Activated CD4-positive, alpha-beta memory T cell treated with anti-CD3 and anti-CD28 coated beads for 36 hours (primary cell): ENCODE measurements at regions not wholly inside any gene's neighbourhood (a gene's known extent, or its start where the extent isn't known, plus 50 kb on each side); places are given as distances from the start of the nearest gene placed in this dataset.

Source experiments
- CTCF ChIA-PET: fragments of 350-600 bp; sonication (Branson Sonifier 250); formaldehyde crosslinking; loops from one replicate; lab custom pipeline; 2021; ENCODE audit warnings: antibody characterized with exemption, inconsistent platforms; lab: Charles Lee
- POLR2A ChIA-PET: fragments of 350-600 bp; sonication (Branson Sonifier 250); formaldehyde crosslinking; loops from one replicate; lab custom pipeline; 2021; ENCODE audit warnings: antibody characterized with exemption; lab: Charles Lee
- DNase-seq: peaks from one replicate; pipeline ENCODE4 v3.0.0-alpha.2; 2020
- H3K27ac Mint-ChIP-seq: one replicate; pipeline ENCODE4 v1.8.0; 2021; ENCODE audit warnings: mixed read lengths
- H3K27me3 Mint-ChIP-seq: one replicate; pipeline ENCODE4 v1.8.0; 2021; ENCODE audit warnings: mixed read lengths
- H3K36me3 Mint-ChIP-seq: one replicate; pipeline ENCODE4 v1.8.0; 2021; ENCODE audit warnings: mixed read lengths
- H3K4me1 Mint-ChIP-seq: one replicate; pipeline ENCODE4 v1.8.0; 2021; ENCODE audit warnings: low read depth, mixed read lengths
- H3K4me3 Mint-ChIP-seq: one replicate; pipeline ENCODE4 v1.8.0; 2021; ENCODE audit warnings: mild to moderate bottlenecking, mixed read lengths
- H3K9me3 Mint-ChIP-seq: one replicate; pipeline ENCODE4 v1.8.0; 2021; ENCODE audit warnings: mixed read lengths
- intact Hi-C: fragments of 100-400 bp; cut with micrococcal nuclease; formaldehyde crosslinking; loops from one replicate; pipeline ENCODE4 v1.15.1; 2023

DNA sequence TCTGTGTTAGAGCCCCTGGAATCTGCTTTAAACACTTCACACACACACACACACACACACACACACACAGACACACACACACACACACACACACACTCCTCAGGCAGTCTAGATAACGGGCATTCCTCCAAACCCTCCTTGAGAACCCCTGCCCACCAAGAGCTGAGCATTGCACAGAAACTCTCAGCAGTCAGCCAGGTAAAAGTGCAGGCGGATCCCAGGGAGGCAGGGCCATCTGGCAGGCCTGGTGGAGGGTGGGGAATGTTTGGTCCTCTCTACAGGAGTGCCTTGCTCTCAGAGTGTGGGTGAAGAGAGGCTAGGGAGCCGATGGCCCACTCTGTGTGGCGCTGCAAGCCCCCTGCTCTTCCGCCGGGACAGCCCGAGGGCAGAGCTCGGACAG lies 190.2 kb downstream of the BUD13 start:
- CTCF ChIA-PET: no interaction called here
- Mint-ChIP-seq H3K4me3 (no peak overlapping the region), H3K27ac (no peak overlapping the region), H3K27me3 (peaks cover 50% of the 10 kb centered on the region), H3K36me3 (no peaks in the 10 kb centered on the region), H3K4me1 (peaks cover 3% of the 10 kb centered on the region), H3K9me3 (no peaks in the 10 kb centered on the region)
- DNase-seq: no peak
- POLR2A ChIA-PET: no interaction called here
- intact Hi-C loops: no loop called here

DNA sequence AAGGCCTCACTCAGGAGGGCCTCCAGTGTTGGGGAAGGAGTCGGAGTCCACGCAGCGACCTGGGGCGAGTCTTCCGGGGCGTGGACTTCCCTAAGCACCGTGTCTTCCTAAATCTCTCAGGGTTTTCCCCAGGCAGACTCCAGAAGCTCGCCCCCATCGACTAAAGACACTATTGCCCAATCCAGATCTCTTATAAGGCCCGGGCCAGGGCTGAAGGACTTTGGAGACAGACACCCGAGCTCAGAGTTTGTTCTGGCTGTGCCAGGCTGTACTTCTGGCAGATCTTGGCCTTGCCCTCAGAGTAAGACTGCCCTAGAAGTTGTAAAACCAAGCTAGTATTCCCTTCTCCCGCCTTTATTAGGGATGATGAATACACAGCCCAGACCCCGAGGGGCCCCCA lies 191.4 kb downstream of the BUD13 start:
- Mint-ChIP-seq H3K27me3 (peaks cover 55% of the 10 kb centered on the region), H3K9me3 (no peaks in the 10 kb centered on the region), H3K36me3 (no peaks in the 10 kb centered on the region), H3K27ac (no peak overlapping the region), H3K4me1 (peaks cover 3% of the 10 kb centered on the region), H3K4me3 (no peak overlapping the region)
- DNase-seq: no peak
- ChIA-PET POLR2A (no interaction called here), CTCF (no interaction called here)
- intact Hi-C loops: no loop called here

DNA sequence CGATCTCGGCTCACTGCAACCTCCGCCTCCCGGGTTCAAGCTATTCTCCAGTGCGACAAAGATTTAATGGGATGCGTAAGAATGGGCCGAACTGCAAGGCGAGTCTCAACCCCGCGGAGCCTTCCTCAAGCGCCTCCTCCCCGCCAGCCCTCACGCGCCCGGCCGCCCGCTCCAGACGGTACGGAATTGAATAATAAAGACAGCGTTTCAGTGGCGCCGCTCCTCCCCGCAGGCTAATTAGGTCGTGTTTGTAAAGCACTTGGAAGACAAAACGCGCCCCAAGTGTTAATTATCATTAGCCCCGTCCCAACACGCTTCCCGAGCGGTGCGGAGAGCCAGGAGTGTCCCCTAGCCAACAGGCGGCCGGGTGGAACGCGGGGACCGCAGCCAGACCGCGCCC lies 192.0 kb downstream of the BUD13 start:
- Mint-ChIP-seq H3K27ac (no peak overlapping the region), H3K4me1 (peaks cover 3% of the 10 kb centered on the region), H3K9me3 (no peaks in the 10 kb centered on the region), H3K27me3 (peaks cover 55% of the 10 kb centered on the region), H3K36me3 (no peaks in the 10 kb centered on the region), H3K4me3 (no peak overlapping the region)
- ChIA-PET POLR2A (no interaction called here), CTCF (no interaction called here)
- intact Hi-C loops: no loop called here
- DNase-seq: no peak

DNA sequence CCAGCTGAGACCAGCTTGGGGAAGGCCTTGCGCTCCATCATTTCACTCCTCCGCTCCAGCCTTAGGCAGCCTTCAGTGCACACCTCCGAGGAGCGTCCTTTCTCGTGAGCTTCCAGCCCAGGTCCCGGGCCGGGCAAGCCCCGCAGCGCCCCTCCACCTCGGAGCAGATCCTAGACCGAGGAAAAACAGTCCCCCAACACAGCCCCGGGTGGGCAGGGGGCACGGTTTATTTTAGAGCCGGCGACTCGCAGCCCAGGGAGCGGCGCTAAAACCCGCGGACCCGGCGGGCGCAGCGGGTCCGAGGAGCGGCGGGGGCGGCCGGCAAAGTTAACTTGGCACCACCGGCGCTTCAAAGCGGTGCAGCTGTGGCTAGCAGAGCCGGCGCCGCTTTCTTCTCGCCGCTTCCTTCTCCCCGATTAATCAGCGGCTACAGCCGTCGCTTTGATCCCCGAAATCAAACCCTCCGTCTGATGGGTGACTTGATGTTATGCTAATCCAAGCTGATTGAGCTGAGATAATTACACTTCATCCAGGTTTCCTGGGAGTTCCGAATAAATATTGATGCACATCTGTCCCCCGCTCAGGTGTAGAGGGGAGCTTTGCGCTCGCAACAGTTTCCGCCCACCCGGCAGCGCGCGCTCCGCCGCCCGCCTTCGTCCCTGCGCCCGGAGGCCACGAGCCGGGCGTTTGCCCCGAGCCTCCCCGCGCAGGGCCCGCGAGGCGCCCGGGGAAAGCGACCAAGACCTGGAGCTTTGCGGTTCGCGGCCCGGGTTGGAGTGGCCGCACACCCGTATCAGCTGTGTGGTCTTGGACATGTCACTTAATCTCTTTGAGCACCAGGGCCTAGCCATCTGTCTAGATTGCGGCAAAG lies 192.7 kb downstream of the BUD13 start:
- CTCF ChIA-PET: no interaction called here
- no peak for DNase-seq
- no peak overlapping the region for H3K4me3 Mint-ChIP-seq
- peaks cover 3% of the 10 kb centered on the region for H3K4me1 Mint-ChIP-seq
- H3K36me3 Mint-ChIP-seq: no peaks in the 10 kb centered on the region
- no peak overlapping the region for H3K27ac Mint-ChIP-seq
- POLR2A ChIA-PET: no interaction called here
- no peaks in the 10 kb centered on the region for H3K9me3 Mint-ChIP-seq
- peaks cover 55% of the 10 kb centered on the region for H3K27me3 Mint-ChIP-seq
- intact Hi-C loops: no loop called here

DNA sequence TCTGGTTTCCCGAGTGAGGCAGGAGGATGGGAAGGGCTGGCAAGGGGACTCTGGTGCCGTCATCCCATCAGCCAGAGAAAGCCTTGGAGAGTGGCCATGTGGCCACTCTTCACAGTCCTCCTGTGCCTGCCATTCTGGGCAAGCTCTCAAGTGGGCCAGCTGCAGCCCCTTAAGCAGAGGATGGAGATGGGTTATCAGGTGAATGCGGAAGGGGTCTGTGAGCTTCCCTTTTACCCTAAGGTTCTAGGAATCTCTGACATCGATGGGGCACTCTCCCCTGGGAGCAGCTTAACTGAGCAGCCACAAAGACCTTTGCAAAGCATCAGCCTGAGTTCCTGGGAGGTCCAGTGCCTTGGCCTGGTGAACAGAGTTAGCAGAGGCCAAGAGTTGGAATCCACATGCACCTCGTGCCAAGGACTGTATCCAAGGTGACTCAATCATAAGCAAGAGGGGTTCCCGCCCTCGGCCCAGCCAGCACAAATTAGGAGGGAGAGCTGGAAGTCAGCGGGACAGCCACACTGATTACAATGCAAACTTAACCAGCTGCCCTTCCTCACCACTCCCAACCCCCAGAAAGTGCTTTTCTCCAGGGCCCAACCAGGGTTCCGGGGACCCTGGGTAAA lies 193.6 kb downstream of the BUD13 start:
- ChIA-PET CTCF (no interaction called here), POLR2A (no interaction called here)
- Mint-ChIP-seq H3K36me3 (no peaks in the 10 kb centered on the region), H3K27me3 (peaks cover 49% of the 10 kb centered on the region), H3K4me1 (peaks cover 3% of the 10 kb centered on the region), H3K4me3 (no peak overlapping the region), H3K9me3 (no peaks in the 10 kb centered on the region), H3K27ac (no peak overlapping the region)
- DNase-seq: no peak
- intact Hi-C loops: no loop called here

DNA sequence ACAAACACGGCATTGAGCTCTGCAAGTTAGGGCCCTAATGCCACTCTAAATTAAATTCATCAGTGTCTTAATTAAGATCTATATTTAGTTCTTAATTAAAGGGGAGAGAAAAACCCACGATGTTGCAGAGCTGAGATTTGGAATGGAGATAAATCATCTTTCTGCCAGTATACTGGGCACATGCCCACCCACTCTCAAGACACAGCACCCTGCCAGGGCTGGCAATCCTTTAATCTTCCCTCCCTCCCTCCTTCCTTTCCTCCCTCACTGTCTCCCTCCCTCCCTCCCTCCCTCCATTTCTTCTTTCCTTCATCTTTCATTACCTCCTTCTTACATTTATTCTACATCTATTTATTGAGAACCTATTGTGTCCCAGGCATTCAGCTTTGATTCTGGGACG lies 194.8 kb downstream of the BUD13 start:
- Mint-ChIP-seq H3K9me3 (no peaks in the 10 kb centered on the region), H3K36me3 (no peaks in the 10 kb centered on the region), H3K27ac (no peak overlapping the region), H3K27me3 (peaks cover 44% of the 10 kb centered on the region), H3K4me3 (no peak overlapping the region), H3K4me1 (peaks cover 3% of the 10 kb centered on the region)
- no peak for DNase-seq
- POLR2A ChIA-PET: no interaction called here
- intact Hi-C loops: no loop called here
- CTCF ChIA-PET: no interaction called here

DNA sequence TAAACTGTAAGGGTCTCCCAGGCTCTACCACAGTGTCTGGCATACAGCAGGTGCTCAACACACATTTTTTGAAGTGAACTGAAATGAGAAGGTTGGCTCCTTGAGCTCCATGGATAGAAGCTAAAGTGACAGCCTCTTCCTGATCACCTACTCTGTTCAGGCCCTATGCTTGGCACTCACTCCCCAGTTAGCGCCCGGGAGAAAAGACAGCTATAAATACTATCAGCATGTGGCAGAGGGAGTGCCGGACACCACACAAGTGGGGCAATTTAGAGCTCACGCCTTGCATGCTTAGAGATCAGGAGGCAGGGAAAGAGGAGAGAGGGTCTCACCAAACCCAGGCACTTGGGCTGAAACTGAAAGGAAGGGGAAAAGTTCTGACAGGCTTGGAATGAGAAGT lies 195.5 kb downstream of the BUD13 start:
- CTCF ChIA-PET: interaction anchor here (1.0 kb wide), 1 partner anchor 26 kb away, joined by 3 read pairs; no protein-coding TSS in a partner anchor
- H3K4me1 Mint-ChIP-seq: peaks cover 3% of the 10 kb centered on the region
- H3K4me3 Mint-ChIP-seq: no peak overlapping the region
- intact Hi-C loops: no loop called here
- no peaks in the 10 kb centered on the region for H3K9me3 Mint-ChIP-seq
- peaks cover 41% of the 10 kb centered on the region for H3K27me3 Mint-ChIP-seq
- no peak overlapping the region for H3K27ac Mint-ChIP-seq
- H3K36me3 Mint-ChIP-seq: no peaks in the 10 kb centered on the region
- POLR2A ChIA-PET: no interaction called here
- no peak for DNase-seq

DNA sequence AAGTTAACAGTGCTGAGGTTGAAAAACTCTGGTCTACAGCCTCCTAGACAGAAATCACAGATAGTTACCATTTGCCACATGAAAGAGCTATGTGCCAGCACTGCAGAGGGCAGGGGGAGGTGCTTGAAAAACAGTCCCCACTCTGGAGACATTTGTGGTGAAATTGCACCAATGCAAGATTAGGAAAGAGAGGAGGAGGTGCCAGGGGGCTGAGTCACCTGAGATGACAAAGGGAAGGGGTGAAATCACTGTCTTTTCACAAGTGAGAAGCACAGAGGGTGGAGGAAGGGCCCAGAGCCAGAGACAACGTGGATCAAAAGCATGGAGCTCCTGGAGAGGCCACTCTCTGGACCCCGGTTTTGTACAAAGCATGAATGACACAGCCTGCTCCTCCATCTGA lies 196.3 kb downstream of the BUD13 start:
- Mint-ChIP-seq H3K27ac (no peak overlapping the region), H3K9me3 (no peaks in the 10 kb centered on the region), H3K36me3 (no peaks in the 10 kb centered on the region), H3K27me3 (peaks cover 33% of the 10 kb centered on the region), H3K4me1 (peaks cover 3% of the 10 kb centered on the region), H3K4me3 (no peak overlapping the region)
- CTCF ChIA-PET: interaction anchor here (1.0 kb wide), 1 partner anchor 27 kb away, joined by 3 read pairs; no protein-coding TSS in a partner anchor
- intact Hi-C loops: no loop called here
- DNase-seq: peak; percentile 10
- POLR2A ChIA-PET: no interaction called here

DNA sequence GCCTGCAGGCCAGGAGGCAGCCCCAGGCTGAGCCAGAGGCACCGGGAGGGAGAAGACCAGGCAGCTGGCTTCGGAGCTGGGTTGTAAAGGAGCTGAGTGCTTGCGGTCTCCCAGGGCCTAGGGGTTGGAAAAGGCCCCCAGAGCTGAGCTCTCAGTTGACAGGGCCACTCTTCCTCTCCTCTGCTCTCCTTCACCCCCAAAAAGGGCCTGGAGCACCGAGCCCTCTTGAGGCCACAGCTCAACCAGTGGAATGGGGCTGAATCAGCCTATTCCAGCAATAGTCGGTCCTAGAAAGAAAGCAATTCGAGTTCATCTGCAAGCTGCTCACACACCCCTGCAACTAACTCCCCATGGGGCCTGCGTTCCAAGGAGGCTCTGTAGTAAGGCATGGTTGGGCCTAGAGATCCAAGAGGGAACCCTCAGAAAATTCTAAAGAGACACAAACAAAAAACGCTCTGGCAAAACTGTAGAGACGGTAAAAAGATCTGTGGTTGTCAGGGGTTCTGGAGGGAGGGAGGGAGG lies 205.0 kb downstream of the BUD13 start:
- no peaks in the 10 kb centered on the region for H3K27me3 Mint-ChIP-seq
- ChIA-PET POLR2A (no interaction called here), CTCF (interaction anchor here (0.9 kb wide), 1 partner anchor 54 kb away, joined by 3 read pairs; no protein-coding TSS in a partner anchor)
- H3K9me3 Mint-ChIP-seq: no peaks in the 10 kb centered on the region
- H3K4me1 Mint-ChIP-seq: no peaks in the 10 kb centered on the region
- no peak overlapping the region for H3K4me3 Mint-ChIP-seq
- H3K27ac Mint-ChIP-seq: no peak overlapping the region
- DNase-seq: no peak
- H3K36me3 Mint-ChIP-seq: no peaks in the 10 kb centered on the region
- intact Hi-C loops: no loop called here

DNA sequence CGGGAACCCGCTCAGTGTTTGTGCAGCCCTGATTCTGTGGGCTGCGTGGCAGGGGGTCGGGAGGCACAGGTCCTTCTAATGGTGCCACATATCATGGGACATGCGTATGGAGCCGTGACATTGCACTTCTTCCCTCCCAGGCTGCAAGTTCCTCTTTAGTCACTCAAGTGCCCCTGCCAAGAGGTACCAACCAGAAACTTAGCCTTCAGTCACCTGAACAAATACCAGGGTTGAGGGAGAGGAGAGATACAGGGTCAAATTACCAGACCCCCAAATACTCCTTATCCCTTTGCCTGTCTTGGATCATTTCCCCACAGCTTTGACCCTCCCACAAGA lies 209.1 kb downstream of the BUD13 start:
- Mint-ChIP-seq H3K4me3 (no peak overlapping the region), H3K27ac (no peak overlapping the region), H3K9me3 (no peaks in the 10 kb centered on the region), H3K36me3 (no peaks in the 10 kb centered on the region), H3K4me1 (no peaks in the 10 kb centered on the region), H3K27me3 (peaks cover 1% of the 10 kb centered on the region)
- ChIA-PET CTCF (no interaction called here), POLR2A (no interaction called here)
- no peak for DNase-seq
- intact Hi-C loops: no loop called here

DNA sequence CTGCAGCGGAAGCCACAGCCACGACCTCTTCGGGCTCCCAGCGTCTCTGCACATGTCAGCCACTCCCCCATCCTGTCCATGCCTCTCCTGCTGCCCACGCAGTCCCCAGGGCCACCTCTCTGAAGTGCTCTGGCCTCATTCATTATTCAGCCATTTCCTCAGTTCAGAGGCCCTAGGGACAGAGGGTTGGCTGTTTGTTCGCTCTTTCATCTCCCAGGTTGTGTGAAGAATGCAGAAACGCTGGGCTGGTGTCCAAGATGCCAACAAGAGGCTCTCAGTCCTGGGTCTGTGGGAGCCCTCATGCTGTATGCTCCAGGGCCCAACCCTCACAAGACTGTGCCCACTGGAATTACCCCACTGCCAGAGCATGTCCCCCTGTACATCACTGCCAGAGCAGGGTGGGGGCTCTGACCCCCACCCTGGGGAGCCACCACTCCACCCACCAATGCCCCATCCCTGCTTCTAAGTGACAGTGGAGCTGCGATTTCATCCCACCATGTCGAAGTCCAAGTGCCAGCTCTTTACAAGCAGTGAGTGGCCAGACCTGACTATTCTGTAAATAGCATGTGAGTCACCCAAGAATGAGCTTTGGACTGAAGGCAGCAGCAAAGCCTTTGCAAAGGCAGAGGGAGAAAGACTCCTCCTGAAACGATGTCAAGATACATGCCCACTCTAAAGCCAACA lies 209.6 kb downstream of the BUD13 start:
- H3K36me3 Mint-ChIP-seq: no peaks in the 10 kb centered on the region
- ChIA-PET POLR2A (no interaction called here), CTCF (no interaction called here)
- intact Hi-C loops: no loop called here
- H3K4me3 Mint-ChIP-seq: no peak overlapping the region
- H3K4me1 Mint-ChIP-seq: no peaks in the 10 kb centered on the region
- H3K27ac Mint-ChIP-seq: no peak overlapping the region
- peaks cover 1% of the 10 kb centered on the region for H3K27me3 Mint-ChIP-seq
- no peak for DNase-seq
- no peaks in the 10 kb centered on the region for H3K9me3 Mint-ChIP-seq

DNA sequence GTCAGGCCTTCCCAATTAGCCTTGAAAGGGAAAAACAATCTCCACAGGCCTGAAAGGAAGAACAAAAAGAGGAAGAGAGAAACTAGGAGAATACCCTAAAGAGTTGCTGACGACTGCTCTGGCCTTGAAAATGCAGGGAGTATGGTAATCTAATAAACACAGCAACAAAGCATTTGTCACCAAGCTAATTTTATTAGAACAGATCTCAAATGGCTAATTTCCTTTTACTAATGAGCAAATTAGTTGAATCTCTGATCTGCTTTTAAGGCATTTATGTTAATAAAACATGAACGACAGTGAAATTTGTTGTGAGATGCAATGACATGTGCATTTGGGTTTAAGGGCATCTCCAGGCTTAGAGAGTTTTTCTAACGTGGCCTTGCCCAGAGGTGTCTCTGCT lies 212.2 kb downstream of the BUD13 start:
- peaks cover 1% of the 10 kb centered on the region for H3K27me3 Mint-ChIP-seq
- no peaks in the 10 kb centered on the region for H3K36me3 Mint-ChIP-seq
- POLR2A ChIA-PET: no interaction called here
- no peaks in the 10 kb centered on the region for H3K4me1 Mint-ChIP-seq
- intact Hi-C loops: no loop called here
- H3K4me3 Mint-ChIP-seq: no peak overlapping the region
- no peak overlapping the region for H3K27ac Mint-ChIP-seq
- CTCF ChIA-PET: interaction anchor here (1.1 kb wide), 1 partner anchor 131 kb away, joined by 3 read pairs; no protein-coding TSS in a partner anchor
- no peaks in the 10 kb centered on the region for H3K9me3 Mint-ChIP-seq
- no peak for DNase-seq
